ENCODE measurements at regions not wholly inside any gene's neighbourhood (a gene's known extent, or its start where the extent isn't known, plus 50 kb on each side); places are given as distances from the start of the nearest gene placed in this dataset.

GRCh38 chr1:116309090-116309870, 63.8 kb upstream of the ATP1A1 start:
- DNase-seq (ENCODE audit: low spot score in 2 of 2) = peak in 1 of 2 donors; percentile 45
- Histone ChIP-seq H3K4me1 (peaks cover 0 to 20% of the 10 kb centered on the region in 2 donors), H3K9me3 (no peaks in the 10 kb centered on the region), H3K27ac (peak overlapping the region; percentile 4 to 62), H3K27me3 (no peaks in the 10 kb centered on the region), H3K4me3 (no peak overlapping the region), H3K36me3 (no peaks in the 10 kb centered on the region)
- intact Hi-C loops (cut with DNase I; ENCODE audit: low total_unique reads) = no loop called here
- TF ChIP-seq POLR2A (IDR thresholded peaks at IDR 0.05) (no peak), CTCF (IDR thresholded peaks at IDR 0.05) (no peak), POLR2AphosphoS5 (IDR thresholded peaks at IDR 0.05) (no peak)

- H3K27ac ChIP-seq = peak overlapping the region in 1 of 2 donors; percentile 62
- intact Hi-C loops (cut with DNase I; ENCODE audit: low total_unique reads) = no loop called here
- H3K9me3 ChIP-seq = no peaks in the 10 kb centered on the region
- TF ChIP-seq POLR2A (IDR thresholded peaks at IDR 0.05) = no peak
- TF ChIP-seq CTCF (IDR thresholded peaks at IDR 0.05) = no peak
- TF ChIP-seq POLR2AphosphoS5 (IDR thresholded peaks at IDR 0.05) = no peak
- no peaks in the 10 kb centered on the region for H3K27me3 ChIP-seq
- H3K4me3 ChIP-seq = no peak overlapping the region
- DNase-seq (ENCODE audit: low spot score in 2 of 2) = no peak
- peaks cover 0 to 20% of the 10 kb centered on the region in 2 donors for H3K4me1 ChIP-seq
- no peaks in the 10 kb centered on the region for H3K36me3 ChIP-seq
These were observed 62.9 kb upstream of the ATP1A1 start for GRCh38 chr1:116310180-116310579.

- Histone ChIP-seq H3K27ac (peak overlapping the region; percentile 85), H3K27me3 (no peaks in the 10 kb centered on the region), H3K4me1 (peaks cover 0 to 20% of the 10 kb centered on the region in 2 donors), H3K4me3 (no peak overlapping the region), H3K9me3 (no peaks in the 10 kb centered on the region), H3K36me3 (no peaks in the 10 kb centered on the region)
- intact Hi-C loops (cut with DNase I; ENCODE audit: low total_unique reads) = no loop called here
- no peak for DNase-seq (ENCODE audit: low spot score in 2 of 2)
- TF ChIP-seq POLR2AphosphoS5 (IDR thresholded peaks at IDR 0.05) (no peak), POLR2A (IDR thresholded peaks at IDR 0.05) (no peak), CTCF (IDR thresholded peaks at IDR 0.05) (no peak)
These were observed 61.9 kb upstream of the ATP1A1 start for GRCh38 chr1:116311193-116311592.

GRCh38 chr1:116311756-116312680, 61.0 kb upstream of the ATP1A1 start:
- intact Hi-C loops (cut with DNase I; ENCODE audit: low total_unique reads) = no loop called here
- H3K27me3 ChIP-seq = no peaks in the 10 kb centered on the region
- no peaks in the 10 kb centered on the region for H3K36me3 ChIP-seq
- peak overlapping the region; percentile 85 for H3K27ac ChIP-seq
- DNase-seq (ENCODE audit: low spot score in 2 of 2) = peak; percentile 63 to 78
- H3K4me1 ChIP-seq = peaks cover 0 to 20% of the 10 kb centered on the region in 2 donors
- no peak overlapping the region for H3K4me3 ChIP-seq
- TF ChIP-seq CTCF (IDR thresholded peaks at IDR 0.05) (no peak), POLR2AphosphoS5 (IDR thresholded peaks at IDR 0.05) (peak in 2 of 3 donors; percentile 16 to 45)
- no peaks in the 10 kb centered on the region for H3K9me3 ChIP-seq

DNA sequence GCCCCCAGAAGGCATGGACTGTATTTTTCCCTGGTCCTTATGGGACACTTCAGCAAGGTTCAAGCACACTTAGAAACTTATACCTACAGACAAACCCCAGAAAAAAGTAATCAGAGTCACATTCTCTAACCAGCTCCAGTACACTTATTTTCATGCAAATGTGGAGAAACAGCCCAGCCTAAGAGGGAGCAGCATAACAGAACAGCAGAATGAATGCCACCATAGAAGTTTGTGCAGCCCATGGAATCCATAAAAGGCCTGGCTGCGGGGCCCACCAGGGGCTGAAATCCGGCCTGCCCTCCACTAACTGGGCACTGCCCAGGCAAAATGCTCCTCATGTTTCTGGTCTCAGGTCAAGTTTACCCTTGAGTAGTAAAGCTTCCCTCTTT, 60.4 kb upstream of the ATP1A1 start:
- no peaks in the 10 kb centered on the region for H3K27me3 ChIP-seq
- H3K27ac ChIP-seq = peak overlapping the region; percentile 85
- no peak for DNase-seq (ENCODE audit: low spot score in 2 of 2)
- no peaks in the 10 kb centered on the region for H3K36me3 ChIP-seq
- peaks cover 0 to 20% of the 10 kb centered on the region in 2 donors for H3K4me1 ChIP-seq
- no peak overlapping the region for H3K4me3 ChIP-seq
- no peaks in the 10 kb centered on the region for H3K9me3 ChIP-seq
- TF ChIP-seq POLR2AphosphoS5 (IDR thresholded peaks at IDR 0.05) (no peak), POLR2A (IDR thresholded peaks at IDR 0.05) (no peak)
- intact Hi-C loops (cut with DNase I; ENCODE audit: low total_unique reads) = no loop called here

All from breast epithelium (tissue), 4 donors.